H7 (cell line): ENCODE measurements at regions not wholly inside any gene's neighbourhood (a gene's known extent, or its start where the extent isn't known, plus 50 kb on each side); places are given as distances from the start of the nearest gene placed in this dataset.
"Not testable (repeated sequence)": the region's sequence is repeated elsewhere in the genome, so short reads cannot be mapped to it uniquely, and the experiment has no call there.

ENCODE experiments used
- DNase-seq: peaks from one replicate; pipeline ENCODE4 v3.0.0; 2012
- H3K27me3 ChIP-seq: 2 replicates; pipeline ENCODE4 v1.6.0; 2011; ENCODE audit warnings: mild to moderate bottlenecking, low read length; ENCODE audit not compliant: control insufficient read depth, insufficient read depth
- H3K36me3 ChIP-seq: replicated peaks from 2 replicates; pipeline ENCODE4 v1.5.1; 2011; ENCODE audit warnings: low read length; ENCODE audit not compliant: control insufficient read depth, insufficient read depth
- H3K4me3 ChIP-seq: 2 replicates; pipeline ENCODE4 v1.5.1; 2011; ENCODE audit warnings: low read depth, mild to moderate bottlenecking, control low read depth, low read length, moderate library complexity; ENCODE audit not compliant: insufficient read depth

GRCh38 chr11:16591157-16591556 lies 147.3 kb upstream of the C11orf58 start:
- DNase-seq, result no peak
- Histone ChIP-seq H3K36me3 (no peaks in the 10 kb centered on the region), H3K4me3 (no peak overlapping the region), H3K27me3 (no peaks in the 10 kb centered on the region; the same call in 1 of the 2 replicates)

- Histone ChIP-seq H3K4me3 (no peak overlapping the region), H3K36me3 (no peaks in the 10 kb centered on the region), H3K27me3 (no peaks in the 10 kb centered on the region)
- DNase-seq, result no peak
Measured at GRCh38 chr11:16587670-16588069, 150.8 kb upstream of the C11orf58 start.

DNA sequence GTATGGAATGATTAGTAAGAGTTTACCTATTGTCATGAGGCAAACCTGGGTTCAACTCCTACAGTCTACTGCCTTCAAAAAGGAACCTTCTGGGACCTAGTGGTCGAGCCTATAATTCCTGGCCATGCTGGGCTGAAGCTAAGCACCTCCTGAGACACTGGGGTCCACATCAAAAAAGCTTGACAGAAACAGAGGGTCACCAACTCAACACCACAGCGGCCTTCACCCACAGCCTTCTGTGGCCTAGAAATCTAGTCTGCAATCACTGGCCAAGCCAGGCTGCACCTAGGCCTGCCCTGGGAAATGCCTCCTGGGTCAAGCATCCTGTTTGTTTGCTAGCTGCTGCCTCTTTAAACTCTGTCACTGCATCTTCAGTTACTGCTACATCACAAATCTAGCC lies 153.9 kb upstream of the C11orf58 start:
- H3K27me3 ChIP-seq, result no peaks in the 10 kb centered on the region
- no peaks in the 10 kb centered on the region for H3K36me3 ChIP-seq
- H3K4me3 ChIP-seq, result no peak overlapping the region
- DNase-seq, result no peak

GRCh38 chr11:16581078-16581477 lies 157.4 kb upstream of the C11orf58 start:
- not testable (repeated sequence) for DNase-seq, H3K36me3 ChIP-seq, H3K4me3 ChIP-seq, H3K27me3 ChIP-seq

DNA sequence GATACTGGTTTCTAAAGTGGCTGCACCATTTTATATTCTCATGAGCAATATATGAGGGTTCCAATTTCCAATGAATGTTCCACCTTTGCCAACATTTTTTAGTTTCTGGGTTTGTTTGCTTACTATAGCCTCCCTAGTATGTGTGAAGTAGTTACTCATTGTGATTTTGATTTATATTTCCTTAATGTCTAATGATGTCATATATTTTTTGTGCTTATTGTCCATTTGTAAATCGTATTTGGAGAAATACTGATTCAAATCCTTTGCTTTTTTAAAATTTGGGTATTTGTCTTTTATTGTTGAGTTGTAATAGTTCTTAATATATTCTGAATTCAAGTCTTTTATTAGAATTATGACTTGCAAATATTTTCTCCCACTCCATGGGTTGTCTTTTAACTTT lies 161.0 kb upstream of the C11orf58 start:
- no peak for DNase-seq
- no peaks in the 10 kb centered on the region for H3K27me3 ChIP-seq
- H3K4me3 ChIP-seq, result no peak overlapping the region
- no peaks in the 10 kb centered on the region for H3K36me3 ChIP-seq

GRCh38 chr11:16574889-16575288 lies 163.6 kb upstream of the C11orf58 start:
- not testable (repeated sequence) for H3K36me3 ChIP-seq, H3K27me3 ChIP-seq, H3K4me3 ChIP-seq, DNase-seq

- no peak for DNase-seq
- Histone ChIP-seq H3K4me3 (no peak overlapping the region), H3K27me3 (no peaks in the 10 kb centered on the region), H3K36me3 (no peaks in the 10 kb centered on the region)
Measured at GRCh38 chr11:16572945-16573344, 165.5 kb upstream of the C11orf58 start.

DNA sequence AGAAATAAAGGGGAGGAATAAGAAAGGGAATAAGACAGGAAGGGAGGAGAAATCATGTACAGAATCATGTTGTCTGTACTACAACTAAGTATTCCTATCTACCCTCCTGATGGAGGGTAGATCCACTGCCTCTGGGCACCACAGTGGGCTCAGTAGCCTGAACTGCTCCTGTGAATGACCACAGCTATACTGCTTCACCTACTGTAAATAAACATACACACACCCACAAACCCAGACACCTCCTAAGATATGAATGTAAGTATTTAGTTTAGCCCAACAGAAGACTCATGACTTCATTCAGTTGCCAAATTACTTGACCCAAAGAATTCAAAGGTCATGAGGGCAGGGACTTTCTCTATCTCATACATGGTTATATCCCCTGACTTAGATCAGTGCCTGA lies 177.3 kb upstream of the C11orf58 start:
- H3K4me3 ChIP-seq, result no peak overlapping the region
- DNase-seq, result no peak

GRCh38 chr11:16558494-16558893 lies 180.0 kb upstream of the C11orf58 start:
- no peaks in the 10 kb centered on the region for H3K36me3 ChIP-seq
- H3K4me3 ChIP-seq, result no peak overlapping the region
- no peak for DNase-seq
- H3K27me3 ChIP-seq, result no peaks in the 10 kb centered on the region

More for the DNA sequence above, 177.3 kb upstream of the C11orf58 start:
- H3K27me3 ChIP-seq, result no peaks in the 10 kb centered on the region
- no peaks in the 10 kb centered on the region for H3K36me3 ChIP-seq

DNA sequence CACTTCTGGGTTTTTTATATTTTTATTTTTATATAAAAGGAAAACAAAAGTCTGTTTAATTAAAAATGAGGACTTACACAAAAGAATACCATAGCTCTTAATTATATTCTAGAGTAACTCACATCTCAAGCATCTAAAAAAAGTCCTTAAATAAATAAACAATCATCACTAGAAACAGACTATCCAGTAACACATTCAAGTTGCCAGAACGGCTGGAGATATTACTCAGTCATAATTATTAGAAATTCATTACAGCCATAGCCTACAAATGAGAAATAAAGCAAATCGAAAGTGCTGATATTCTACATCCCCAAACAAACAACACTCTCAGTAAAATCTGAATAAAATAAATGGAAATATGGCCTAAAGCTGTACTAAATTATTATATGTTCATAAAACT lies 182.5 kb upstream of the C11orf58 start:
- no peak for DNase-seq
- H3K36me3 ChIP-seq, result no peaks in the 10 kb centered on the region
- no peak overlapping the region for H3K4me3 ChIP-seq
- H3K27me3 ChIP-seq, result no peaks in the 10 kb centered on the region

GRCh38 chr11:16554361-16554760 lies 184.1 kb upstream of the C11orf58 start:
- Histone ChIP-seq H3K27me3 (no peaks in the 10 kb centered on the region; the same call in 1 of the 2 replicates), H3K4me3 (no peak overlapping the region), H3K36me3 (no peaks in the 10 kb centered on the region)
- DNase-seq, result no peak

- no peak for DNase-seq
- H3K36me3 ChIP-seq, result no peaks in the 10 kb centered on the region
- H3K27me3 ChIP-seq, result no peaks in the 10 kb centered on the region; the same call in 1 of the 2 replicates
- H3K4me3 ChIP-seq, result no peak overlapping the region
Measured at GRCh38 chr11:16547879-16548278, 190.6 kb upstream of the C11orf58 start.

GRCh38 chr11:16543642-16544041 lies 187.3 kb upstream of the SOX6 start:
- H3K27me3 ChIP-seq, result no peaks in the 10 kb centered on the region
- H3K36me3 ChIP-seq, result no peaks in the 10 kb centered on the region
- H3K4me3 ChIP-seq, result no peak overlapping the region
- no peak for DNase-seq

GRCh38 chr11:16542353-16542752 lies 186.0 kb upstream of the SOX6 start:
- DNase-seq, result no peak
- no peak overlapping the region for H3K4me3 ChIP-seq
- no peaks in the 10 kb centered on the region for H3K27me3 ChIP-seq
- no peaks in the 10 kb centered on the region for H3K36me3 ChIP-seq

- no peaks in the 10 kb centered on the region for H3K27me3 ChIP-seq
- H3K36me3 ChIP-seq, result no peaks in the 10 kb centered on the region
- no peak overlapping the region for H3K4me3 ChIP-seq
- no peak for DNase-seq
Measured at GRCh38 chr11:16536513-16536912, 180.2 kb upstream of the SOX6 start.

DNA sequence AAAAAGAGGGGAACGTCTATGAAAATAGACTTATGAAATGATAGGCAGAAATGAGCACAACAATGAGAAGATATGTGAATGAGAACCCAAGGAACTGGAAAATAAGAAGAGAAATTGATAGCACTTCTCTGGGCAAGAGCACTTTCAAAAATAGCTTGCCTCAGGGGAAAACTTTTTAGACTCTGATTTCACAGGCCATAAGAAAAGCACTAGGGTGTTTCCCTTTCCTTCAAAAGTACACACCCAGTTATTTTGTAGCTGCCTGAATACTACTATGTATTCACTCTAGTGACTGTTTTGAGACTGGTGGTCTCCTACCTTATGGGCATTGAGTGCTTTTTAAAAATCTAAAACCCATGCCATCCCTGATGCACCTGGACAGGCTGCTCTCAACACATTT lies 172.3 kb upstream of the SOX6 start:
- no peak for DNase-seq

More for the DNA sequence above, 172.3 kb upstream of the SOX6 start:
- H3K36me3 ChIP-seq, result no peaks in the 10 kb centered on the region
- H3K27me3 ChIP-seq, result no peaks in the 10 kb centered on the region
- H3K4me3 ChIP-seq, result no peak overlapping the region
